RWPE1 (cell line): ENCODE measurements at regions not wholly inside any gene's neighbourhood (a gene's known extent, or its start where the extent isn't known, plus 50 kb on each side); places are given as distances from the start of the nearest gene placed in this dataset.

Experiments
- CTCF ChIA-PET: fragments of 350-600 bp; sonication (Branson Sonifier 250); formaldehyde crosslinking; extraction: SDS; loops from one replicate; lab custom pipeline; 2021; lab: Yijun Ruan, JAX
- POLR2A ChIA-PET: fragments of 400-600 bp; formaldehyde crosslinking; extraction: SDS; loops from one replicate; lab custom pipeline; 2020; ENCODE audit warnings: antibody characterized with exemption; ENCODE audit not compliant: low non-redundant PET; lab: Yijun Ruan, JAX
- DNase-seq: peaks from one replicate; pipeline ENCODE4 v3.0.0; 2012; ENCODE audit warnings: low spot score
- H3K27ac ChIP-seq: fragments of 450-650 bp; 2 replicates; pipeline ENCODE4 v1.5.1; 2017
- TF ChIP-seq, protein P1 (sequence below): fragments of 450-650 bp; conservative IDR thresholded peaks from 2 replicates; pipeline ENCODE4 v1.5.1; 2017; ENCODE audit warnings: low read depth, mild to moderate bottlenecking

DNA sequence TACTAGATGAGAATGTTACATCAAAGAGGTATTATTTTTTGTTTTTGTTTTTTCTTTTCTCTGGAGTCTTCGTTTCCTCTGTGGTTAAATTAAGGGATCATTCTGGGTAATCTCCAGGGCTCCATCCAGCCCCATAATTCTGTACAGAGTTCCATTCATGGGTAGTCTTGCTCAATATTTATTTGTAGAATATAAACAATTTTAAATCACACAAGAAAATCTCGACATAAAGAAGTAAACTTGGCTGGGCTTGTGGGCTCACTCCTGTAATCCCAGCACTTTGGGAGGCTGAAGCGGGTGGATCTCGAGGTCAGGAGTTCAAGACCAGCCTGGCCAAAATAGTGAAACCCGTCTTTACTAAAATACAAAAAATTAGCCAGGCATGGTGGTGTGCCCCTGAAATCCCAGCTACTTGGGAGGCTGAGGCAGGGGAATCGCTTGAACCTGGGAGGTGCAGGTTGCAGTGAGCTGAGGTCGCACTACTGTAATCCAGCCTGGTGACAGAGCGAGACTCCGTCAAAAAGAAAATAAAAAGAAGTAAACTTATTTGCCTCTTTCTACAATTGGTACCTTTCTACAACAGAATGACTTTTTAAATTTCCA lies 166.8 kb upstream of the TGFBR2 start:
- CTCF ChIA-PET, result no interaction called here

DNA sequence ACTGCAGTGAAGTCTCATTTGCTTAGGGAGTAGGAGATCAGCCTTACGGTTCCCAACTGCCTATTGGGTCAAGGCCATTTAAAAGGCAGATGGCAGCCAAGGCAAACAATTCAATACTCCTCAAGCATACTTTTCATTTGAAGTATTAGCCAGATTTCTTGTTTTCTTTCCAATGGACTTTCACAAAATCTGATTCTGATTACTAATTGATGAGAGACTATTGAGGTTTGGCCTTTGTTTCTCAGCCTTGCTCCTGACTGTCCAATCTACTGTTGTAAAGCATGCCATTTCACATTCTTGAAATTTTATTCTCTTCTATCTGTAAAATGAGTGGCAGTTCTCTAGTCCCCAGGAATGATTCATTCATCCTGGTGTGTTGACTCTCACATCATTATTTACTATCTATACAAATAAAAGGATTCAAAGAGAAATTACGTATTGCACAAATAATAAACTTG lies 166.2 kb upstream of the TGFBR2 start:
- DNase-seq, result no peak
- POLR2A ChIA-PET, result no interaction called here
- no peak overlapping the region for H3K27ac ChIP-seq
- CTCF ChIA-PET, result no interaction called here
- TF ChIP-seq, protein P1, sequence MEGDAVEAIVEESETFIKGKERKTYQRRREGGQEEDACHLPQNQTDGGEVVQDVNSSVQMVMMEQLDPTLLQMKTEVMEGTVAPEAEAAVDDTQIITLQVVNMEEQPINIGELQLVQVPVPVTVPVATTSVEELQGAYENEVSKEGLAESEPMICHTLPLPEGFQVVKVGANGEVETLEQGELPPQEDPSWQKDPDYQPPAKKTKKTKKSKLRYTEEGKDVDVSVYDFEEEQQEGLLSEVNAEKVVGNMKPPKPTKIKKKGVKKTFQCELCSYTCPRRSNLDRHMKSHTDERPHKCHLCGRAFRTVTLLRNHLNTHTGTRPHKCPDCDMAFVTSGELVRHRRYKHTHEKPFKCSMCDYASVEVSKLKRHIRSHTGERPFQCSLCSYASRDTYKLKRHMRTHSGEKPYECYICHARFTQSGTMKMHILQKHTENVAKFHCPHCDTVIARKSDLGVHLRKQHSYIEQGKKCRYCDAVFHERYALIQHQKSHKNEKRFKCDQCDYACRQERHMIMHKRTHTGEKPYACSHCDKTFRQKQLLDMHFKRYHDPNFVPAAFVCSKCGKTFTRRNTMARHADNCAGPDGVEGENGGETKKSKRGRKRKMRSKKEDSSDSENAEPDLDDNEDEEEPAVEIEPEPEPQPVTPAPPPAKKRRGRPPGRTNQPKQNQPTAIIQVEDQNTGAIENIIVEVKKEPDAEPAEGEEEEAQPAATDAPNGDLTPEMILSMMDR, result no peak

More for the DNA sequence above, 166.8 kb upstream of the TGFBR2 start:
- POLR2A ChIA-PET, result no interaction called here
- H3K27ac ChIP-seq, result no peak overlapping the region
- TF ChIP-seq, protein P1, result no peak
- no peak for DNase-seq

DNA sequence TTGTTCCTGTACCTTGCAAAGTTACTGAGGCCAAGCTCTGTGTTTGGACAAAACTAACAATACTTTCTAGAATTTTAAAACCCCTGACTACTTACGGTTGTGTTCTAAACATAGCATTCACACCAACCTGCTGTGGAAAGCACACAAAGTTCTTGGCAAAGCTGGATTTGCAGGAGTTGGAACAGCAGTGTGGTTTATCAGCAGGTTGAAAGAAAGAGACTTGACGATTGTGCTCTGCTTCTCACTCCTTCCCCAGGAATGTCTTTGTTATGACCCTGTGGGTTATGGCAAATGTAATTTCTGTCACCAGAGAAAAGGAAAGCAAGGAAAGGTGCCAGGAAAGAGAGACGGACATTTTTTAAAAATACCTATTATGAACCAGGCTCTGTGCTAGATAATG lies 165.5 kb upstream of the TGFBR2 start:
- DNase-seq, result no peak
- no peak overlapping the region for H3K27ac ChIP-seq

DNA sequence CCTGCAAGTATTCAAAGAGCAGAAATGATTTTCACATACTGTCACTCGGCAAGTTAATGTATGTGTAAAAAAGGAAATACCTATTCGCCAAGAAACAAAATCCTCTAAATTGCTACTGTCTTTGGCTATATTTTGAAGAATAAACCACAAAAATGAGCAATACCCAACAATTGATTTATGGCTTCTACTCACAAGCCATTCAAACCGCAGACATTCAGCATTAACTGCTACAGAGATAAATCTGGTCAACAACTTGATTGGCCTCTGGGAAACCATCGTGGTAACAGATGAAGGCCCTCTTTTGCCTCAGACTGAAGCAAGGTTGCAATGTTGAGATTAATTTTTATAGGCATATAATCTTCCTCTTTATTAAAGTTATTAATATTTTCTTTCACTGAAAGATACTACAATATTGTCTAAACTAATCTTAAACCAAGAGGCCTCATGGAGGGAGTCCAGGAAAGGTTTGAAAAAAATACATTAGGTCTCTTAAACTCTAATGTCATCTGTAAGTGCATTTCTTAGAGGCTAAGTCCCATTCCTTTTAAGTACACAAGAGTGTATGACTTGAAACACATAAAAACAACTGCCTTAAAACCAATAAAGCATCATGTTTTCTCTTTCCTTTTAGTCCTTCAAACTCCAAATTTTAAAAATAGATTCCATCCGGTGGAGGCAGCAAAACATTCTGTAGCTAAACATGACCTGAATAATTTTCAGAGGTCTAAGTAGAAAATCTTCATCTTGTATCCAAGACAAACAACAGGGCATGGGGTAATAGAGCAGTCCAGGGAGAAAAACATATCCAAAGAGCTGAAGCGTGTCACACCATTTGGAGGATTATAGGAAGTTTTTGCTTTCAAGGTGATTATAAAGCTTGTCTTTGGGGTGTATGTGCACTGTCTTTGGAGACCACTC lies 162.4 kb upstream of the TGFBR2 start:
- TF ChIP-seq, protein P1, result no peak
- H3K27ac ChIP-seq, result no peak overlapping the region
- CTCF ChIA-PET, result no interaction called here
- no peak for DNase-seq
- POLR2A ChIA-PET, result no interaction called here

More for the DNA sequence above, 165.5 kb upstream of the TGFBR2 start:
- TF ChIP-seq, protein P1, result no peak
- POLR2A ChIA-PET, result no interaction called here
- CTCF ChIA-PET, result no interaction called here

DNA sequence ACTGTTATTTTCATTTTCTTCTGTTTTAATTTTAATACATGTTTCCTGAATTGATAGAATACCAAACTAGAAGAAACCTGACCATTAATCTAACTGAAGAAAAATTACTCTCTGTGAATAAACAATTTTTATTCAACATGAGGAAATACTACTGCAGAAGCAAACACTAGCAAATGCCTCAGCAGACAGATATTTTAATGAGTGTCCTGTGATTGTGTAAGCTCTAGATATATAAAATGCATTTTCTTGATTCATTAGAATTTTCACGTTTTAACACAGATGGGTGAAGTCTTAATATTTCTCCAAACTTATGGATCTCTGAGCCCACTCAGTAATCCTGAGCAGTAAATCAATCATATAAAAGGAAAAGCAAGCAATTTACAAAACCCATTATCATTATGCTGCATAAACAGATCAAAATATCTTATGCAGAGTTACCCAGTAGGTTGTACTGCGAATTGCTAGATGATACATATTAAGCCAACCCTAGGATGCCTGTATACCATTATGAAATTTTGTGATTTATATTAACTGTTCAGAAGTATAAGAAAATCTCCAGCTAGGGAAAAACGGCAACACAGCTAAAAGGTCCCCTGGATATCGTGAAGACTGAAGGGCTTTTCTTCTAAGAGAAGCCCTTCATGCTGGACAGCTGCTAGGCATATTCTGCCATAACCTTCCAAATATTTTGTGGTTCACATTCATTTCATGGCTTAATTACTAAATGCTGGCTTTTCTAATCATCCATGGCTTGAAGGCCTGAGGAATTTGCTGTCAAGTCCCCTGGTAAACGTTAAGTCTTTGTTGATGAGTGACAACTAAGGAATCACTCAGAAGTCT lies 157.7 kb upstream of the TGFBR2 start:
- TF ChIP-seq, protein P1, result no peak
- CTCF ChIA-PET, result interaction anchor here (0.6 kb wide), 1 partner anchor 577 kb away, joined by 4 read pairs; no protein-coding TSS in a partner anchor
- H3K27ac ChIP-seq, result no peak overlapping the region
- DNase-seq, result no peak
- POLR2A ChIA-PET, result no interaction called here

DNA sequence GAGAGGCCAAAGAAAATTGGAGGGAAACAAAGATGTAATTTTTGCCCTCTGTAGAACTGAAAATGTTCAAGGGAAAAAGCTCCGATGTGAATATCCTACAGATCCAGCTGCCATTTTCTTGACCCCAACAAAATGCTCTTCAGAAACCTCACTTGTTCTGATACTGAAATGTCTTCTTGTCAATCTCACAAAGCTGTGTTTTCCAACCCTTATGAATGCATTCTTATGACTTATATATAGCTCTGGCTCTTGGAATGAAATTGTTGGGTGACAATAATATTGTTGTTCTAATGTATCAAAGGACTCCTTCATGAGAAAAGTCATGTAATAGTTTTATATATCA lies 157.1 kb upstream of the TGFBR2 start:
- TF ChIP-seq, protein P1, result no peak
- DNase-seq, result no peak
- no peak overlapping the region for H3K27ac ChIP-seq
- CTCF ChIA-PET, result interaction anchor here (0.6 kb wide), 1 partner anchor 577 kb away, joined by 4 read pairs; no protein-coding TSS in a partner anchor
- POLR2A ChIA-PET, result no interaction called here
